HG02884 (cell line): ENCODE measurements at regions not wholly inside any gene's neighbourhood (a gene's known extent, or its start where the extent isn't known, plus 50 kb on each side); places are given as distances from the start of the nearest gene placed in this dataset.
"Not testable (repeated sequence)": the region's sequence is repeated elsewhere in the genome, so short reads cannot be mapped to it uniquely, and the experiment has no call there.

Experiments
- ATAC-seq: cut with Tn5 transposase; IDR thresholded peaks from one replicate; pipeline ENCODE4 v1.9.1; 2021; ENCODE audit warnings: mild to moderate bottlenecking, moderate library complexity; ENCODE audit not compliant: unreplicated experiment

- no peak for ATAC-seq
These were observed 201.1 kb downstream of the PTH2R start for GRCh38 chr2:208607694-208608093.

- ATAC-seq, result no peak
These were observed 201.7 kb downstream of the PTH2R start for GRCh38 chr2:208608122-208608835.

- no peak for ATAC-seq
These were observed 202.7 kb downstream of the PTH2R start for GRCh38 chr2:208609166-208609804.

GRCh38 chr2:208615675-208616074 lies 209.1 kb downstream of the PTH2R start:
- ATAC-seq, result not testable (repeated sequence)

- no peak for ATAC-seq
These were observed 211.6 kb downstream of the PTH2R start for GRCh38 chr2:208618220-208618619.

GRCh38 chr2:208619993-208620392 lies 213.4 kb downstream of the PTH2R start:
- ATAC-seq, result no peak

- no peak for ATAC-seq
These were observed 213.9 kb downstream of the PTH2R start for GRCh38 chr2:208620487-208620978.

GRCh38 chr2:208627110-208627884 lies 220.7 kb downstream of the PTH2R start:
- ATAC-seq, result no peak

- no peak for ATAC-seq
These were observed 221.3 kb downstream of the PTH2R start for GRCh38 chr2:208627916-208628315.

GRCh38 chr2:208638059-208638458 lies 231.5 kb downstream of the PTH2R start:
- no peak for ATAC-seq

GRCh38 chr2:208642125-208642779 lies 235.7 kb downstream of the PTH2R start:
- no peak for ATAC-seq

- no peak for ATAC-seq
These were observed 236.6 kb downstream of the PTH2R start for GRCh38 chr2:208643145-208643544.

- ATAC-seq, result no peak
These were observed 238.6 kb downstream of the PTH2R start for GRCh38 chr2:208645226-208645625.

GRCh38 chr2:208648368-208648767 lies 241.8 kb downstream of the PTH2R start:
- no peak for ATAC-seq

- no peak for ATAC-seq
These were observed 246.8 kb downstream of the PTH2R start for GRCh38 chr2:208653383-208653782.

GRCh38 chr2:208654056-208654455 lies 247.5 kb downstream of the PTH2R start:
- ATAC-seq, result no peak

GRCh38 chr2:208657468-208657867 lies 250.9 kb downstream of the PTH2R start:
- no peak for ATAC-seq

- no peak for ATAC-seq
These were observed 262.8 kb downstream of the PTH2R start for GRCh38 chr2:208669394-208669793.

GRCh38 chr2:208671284-208671683 lies 264.7 kb downstream of the PTH2R start:
- no peak for ATAC-seq

- ATAC-seq, result no peak
These were observed 265.5 kb downstream of the PTH2R start for GRCh38 chr2:208671886-208672680.
